Putamen (tissue), 1 donor: ENCODE measurements at regions not wholly inside any gene's neighbourhood (a gene's known extent, or its start where the extent isn't known, plus 50 kb on each side); places are given as distances from the start of the nearest gene placed in this dataset.
A peak's percentile ranks its signal among the peaks of the same experiment; 100 is the strongest.

Experiments
- DNase-seq: peaks from one replicate; pipeline ENCODE4 v3.0.0-alpha.2; 2016; ENCODE audit warnings: low spot score

DNA sequence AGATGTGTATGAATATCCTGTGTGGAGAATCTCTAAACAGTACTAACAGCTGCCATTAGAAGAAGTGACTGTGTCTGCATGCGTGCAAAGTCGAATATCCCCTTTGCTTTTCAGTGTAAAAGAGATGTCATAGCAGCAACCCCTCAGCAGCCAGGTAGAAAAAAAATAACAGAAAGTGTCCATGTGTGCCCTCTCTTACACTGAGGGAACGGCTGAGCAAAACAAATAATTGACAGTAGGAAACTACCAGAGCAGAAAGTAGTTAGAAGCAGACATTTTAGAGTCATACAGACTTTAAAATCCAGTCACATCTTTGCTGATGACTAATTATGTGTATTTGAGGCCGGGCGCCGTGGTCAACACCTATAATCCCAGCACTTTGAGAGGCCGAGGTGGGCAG, 370.8 kb downstream of the GPM6A start:
- DNase-seq = no peak

DNA sequence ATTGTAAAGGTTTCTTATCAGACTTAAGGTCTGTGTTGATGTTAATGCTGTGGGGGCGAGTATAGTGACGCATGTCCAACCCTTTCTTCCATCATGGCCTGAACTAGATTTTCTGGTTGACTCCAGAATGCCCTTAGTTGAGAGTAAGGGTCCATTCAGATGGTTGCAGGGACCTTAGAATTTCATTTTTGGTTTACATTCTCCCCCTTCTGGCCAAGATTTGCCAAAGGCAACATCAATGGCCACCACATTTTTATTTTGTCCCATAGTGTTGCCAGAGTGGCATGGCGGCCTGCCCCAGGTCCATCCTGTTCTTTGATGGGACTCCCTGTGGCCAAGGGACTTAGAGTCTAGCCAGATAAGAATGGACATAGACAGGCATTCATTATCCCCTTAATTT, 368.5 kb downstream of the GPM6A start:
- DNase-seq = no peak

- no peak for DNase-seq
Measured at GRCh38 chr4:175444512-175444911, 367.6 kb downstream of the GPM6A start.

GRCh38 chr4:175447016-175447415, 365.0 kb downstream of the GPM6A start:
- DNase-seq = no peak

DNA sequence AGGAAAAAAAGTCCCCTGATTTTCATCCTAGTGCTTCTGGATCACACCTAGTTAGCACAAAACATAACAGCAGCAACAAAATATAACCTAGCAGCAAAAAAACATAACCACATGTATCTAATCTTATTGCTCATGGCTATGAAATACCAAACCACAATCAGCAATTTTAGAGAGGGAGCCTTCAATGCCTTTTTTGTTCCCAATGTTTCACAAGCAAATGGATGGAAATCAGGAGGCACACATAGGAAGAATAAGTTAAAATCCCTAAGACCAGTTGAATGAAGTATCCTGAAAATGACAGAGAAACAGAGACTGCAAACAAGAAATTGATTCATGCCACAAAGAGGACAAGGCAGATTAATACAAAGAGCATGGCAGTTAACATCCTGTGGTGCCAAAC, 361.6 kb downstream of the GPM6A start:
- DNase-seq = no peak

- no peak for DNase-seq
Measured at GRCh38 chr4:175451238-175451965, 360.7 kb downstream of the GPM6A start.

GRCh38 chr4:175453456-175453855, 358.6 kb downstream of the GPM6A start:
- DNase-seq = no peak

GRCh38 chr4:175456131-175456530, 355.9 kb downstream of the GPM6A start:
- no peak for DNase-seq

GRCh38 chr4:175457956-175458355, 354.1 kb downstream of the GPM6A start:
- no peak for DNase-seq

DNA sequence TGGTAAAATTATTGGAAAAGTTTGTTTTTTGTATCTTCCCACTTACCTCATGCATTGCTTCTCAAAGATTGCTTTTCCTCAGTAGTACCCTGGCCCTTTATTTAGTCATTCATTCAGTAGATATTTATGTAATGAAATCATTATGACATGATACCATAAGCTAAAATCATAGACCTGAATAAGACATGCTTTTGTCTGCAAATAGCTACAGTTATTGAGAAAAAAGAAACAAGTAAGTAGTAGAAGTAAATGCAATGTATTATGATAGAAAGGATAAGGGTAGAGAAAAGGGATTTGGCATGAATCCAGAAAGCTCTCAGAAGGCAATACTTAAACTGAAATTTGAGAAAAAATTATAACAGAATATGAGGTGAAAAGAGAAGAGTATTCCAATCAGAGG, 352.5 kb downstream of the GPM6A start:
- DNase-seq = no peak

DNA sequence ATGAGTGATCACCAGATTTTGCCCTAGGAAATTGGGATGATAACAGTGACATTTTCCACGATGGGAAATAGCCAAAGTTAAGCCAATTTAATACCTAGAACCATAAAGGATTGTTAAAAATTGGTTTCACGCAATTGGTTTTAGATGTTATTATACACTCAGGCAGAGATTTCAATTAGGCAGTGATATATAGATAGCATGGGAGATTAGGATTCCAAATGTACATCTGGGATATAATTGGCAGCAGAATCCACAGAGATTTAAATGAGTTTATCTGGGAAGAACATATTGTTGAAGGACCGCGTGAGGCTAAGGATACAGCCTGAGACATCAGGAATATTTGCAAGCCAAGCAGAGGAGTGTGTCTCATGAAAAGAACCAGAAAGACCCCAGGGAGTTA, 351.6 kb downstream of the GPM6A start:
- no peak for DNase-seq

DNA sequence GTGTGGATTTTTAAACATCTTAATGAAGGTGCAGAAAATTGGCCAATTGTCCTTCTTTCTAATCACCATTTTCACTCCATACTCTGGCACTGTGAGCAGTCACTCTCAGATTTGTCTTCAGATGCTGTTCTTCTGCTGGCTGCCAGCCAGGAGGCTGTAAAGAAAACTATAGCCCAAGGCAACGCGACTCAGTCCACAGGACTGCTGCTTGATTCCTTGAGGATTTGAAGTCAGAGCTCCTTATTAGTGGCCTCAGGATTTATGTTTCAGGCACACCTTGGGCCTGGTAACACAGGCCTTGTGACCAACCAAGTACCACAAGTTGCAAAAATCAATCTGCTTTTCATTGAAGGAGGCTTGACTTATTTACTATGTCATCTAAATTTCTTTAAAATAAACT, 342.6 kb downstream of the GPM6A start:
- no peak for DNase-seq

GRCh38 chr4:175470131-175470530, 341.9 kb downstream of the GPM6A start:
- no peak for DNase-seq

GRCh38 chr4:175480404-175480803, 331.7 kb downstream of the GPM6A start:
- DNase-seq = no peak

DNA sequence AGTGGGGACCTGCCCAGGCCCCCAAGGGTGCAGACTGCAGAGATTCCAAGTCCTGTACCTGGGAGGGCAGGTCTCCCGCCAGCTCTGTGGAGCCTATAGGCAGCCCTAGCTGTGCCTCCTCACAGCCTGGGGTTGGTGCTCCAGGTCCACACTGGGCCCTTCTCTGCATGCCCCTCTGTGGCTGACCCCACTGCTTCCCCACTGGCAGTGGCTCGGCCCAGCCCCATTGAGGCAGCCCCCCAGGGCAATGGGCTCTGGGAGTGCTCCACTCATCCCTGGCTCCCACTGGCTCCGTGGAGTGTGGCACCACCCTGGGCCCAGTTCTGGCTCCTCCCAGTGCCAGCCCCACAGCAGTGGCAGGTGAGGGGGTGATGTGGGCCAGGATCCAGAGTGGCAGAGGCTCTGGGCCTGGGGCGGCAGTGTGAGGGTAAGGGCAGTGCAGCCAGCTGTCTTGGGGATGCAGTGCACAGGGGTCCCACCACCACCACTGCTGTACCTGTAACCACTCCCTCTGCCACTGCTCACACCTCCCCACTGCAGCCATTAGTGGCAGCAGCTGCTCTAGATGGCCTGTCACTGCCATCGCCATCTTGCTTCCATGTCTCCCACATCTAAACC, 312.2 kb downstream of the GPM6A start:
- DNase-seq = no peak

GRCh38 chr4:175504318-175504717, 307.7 kb downstream of the GPM6A start:
- DNase-seq = no peak

GRCh38 chr4:175509320-175509719, 302.7 kb downstream of the GPM6A start:
- no peak for DNase-seq

DNA sequence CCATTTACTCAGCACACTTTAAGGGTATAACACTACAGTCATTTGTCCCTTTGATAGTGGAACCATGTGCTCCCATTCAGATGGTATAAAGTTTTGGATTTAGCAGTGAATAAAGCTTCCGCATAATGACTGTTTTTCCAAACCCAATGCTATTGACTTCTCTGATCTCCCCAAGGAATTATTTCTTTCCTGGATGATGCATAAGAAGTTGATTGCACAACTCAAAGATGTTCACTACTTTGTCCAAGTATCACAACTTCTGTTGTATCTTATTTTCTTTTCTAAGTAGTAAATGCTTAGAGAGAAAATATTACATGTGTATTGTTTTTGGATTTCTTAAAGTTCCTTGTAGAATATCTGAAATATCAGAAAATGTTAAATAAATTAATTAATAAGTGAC, 300.2 kb downstream of the GPM6A start:
- no peak for DNase-seq

DNA sequence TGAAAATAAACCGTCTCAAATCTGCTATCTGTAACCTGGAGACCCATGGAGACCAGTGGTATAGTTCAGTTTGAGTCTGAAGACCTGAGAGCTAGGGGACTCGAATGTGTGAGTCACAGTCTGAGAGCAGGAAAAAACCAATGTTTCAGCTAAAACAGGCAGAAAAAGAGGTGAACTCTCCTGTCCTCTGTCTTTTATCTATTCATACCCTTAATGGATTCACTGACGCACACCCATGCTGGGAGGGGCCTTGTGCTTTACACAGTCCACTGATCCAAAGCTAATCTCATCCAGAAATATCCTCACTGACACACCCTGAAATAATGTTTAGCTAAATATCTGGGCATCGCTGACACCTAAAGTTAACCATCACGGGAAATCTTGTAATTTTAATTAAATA, 297.9 kb downstream of the GPM6A start:
- DNase-seq = no peak

- no peak for DNase-seq
Measured at GRCh38 chr4:175530655-175531054, 281.4 kb downstream of the GPM6A start.

GRCh38 chr4:175531405-175532091, 280.5 kb downstream of the GPM6A start:
- no peak for DNase-seq

GRCh38 chr4:175536852-175537453, 275.1 kb downstream of the GPM6A start:
- peak; percentile 27 for DNase-seq

DNA sequence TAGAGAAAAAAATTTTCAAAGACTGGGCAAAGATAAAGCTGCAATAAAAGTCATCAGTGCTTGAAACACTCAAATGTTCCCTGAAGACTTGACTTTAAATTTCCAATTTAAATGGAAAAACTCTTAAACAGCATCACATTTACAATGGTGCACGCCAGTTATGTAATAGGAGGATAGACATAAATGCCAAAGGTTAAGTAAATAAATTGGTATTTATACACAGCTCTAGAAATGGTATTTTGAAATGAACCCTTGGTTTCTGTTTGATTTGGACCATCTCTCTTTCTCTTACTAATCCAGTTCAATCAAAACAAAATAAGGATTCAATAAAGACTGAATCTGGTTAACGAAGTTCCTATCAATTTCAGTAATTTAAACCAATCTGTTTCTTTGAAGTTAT, 272.6 kb downstream of the GPM6A start:
- DNase-seq = no peak
